ENCODE measurements at regions not wholly inside any gene's neighbourhood (a gene's known extent, or its start where the extent isn't known, plus 50 kb on each side); places are given as distances from the start of the nearest gene placed in this dataset.

- Histone ChIP-seq H3K9ac (ENCODE audit: extremely low read depth, low read length, poor library complexity, severe bottlenecking) (no peak overlapping the region), H3K27ac (ENCODE audit: low read depth, low read length) (no peak overlapping the region), H3K4me3 (ENCODE audit: low read length) (no peak overlapping the region), H3K9me3 (ENCODE audit: control insufficient read depth, low read length) (no peaks in the 10 kb centered on the region), H3K36me3 (ENCODE audit: control insufficient read depth, insufficient read depth, low read length) (no peaks in the 10 kb centered on the region), H3K4me1 (ENCODE audit: control insufficient read depth, insufficient read depth, low read length) (peaks cover 3% of the 10 kb centered on the region), H3K27me3 (ENCODE audit: control insufficient read depth, insufficient read depth, low read length, poor library complexity, severe bottlenecking) (no peaks in the 10 kb centered on the region)
- Mint-ChIP-seq H3K36me3 (ENCODE audit: low read depth) (no peaks in the 10 kb centered on the region), H3K9me3 (no peaks in the 10 kb centered on the region), H3K4me1 (no peaks in the 10 kb centered on the region), H3K27ac (no peak overlapping the region), H3K27me3 (ENCODE audit: insufficient read depth) (no peaks in the 10 kb centered on the region), H3K4me3 (no peak overlapping the region)
- TF ChIP-seq CTCF (conservative IDR thresholded peaks at IDR 0.05): no peak
- no peak for DNase-seq
Measured at GRCh38 chr1:60133848-60134247, 60.3 kb upstream of the C1orf87 start.

- Histone ChIP-seq H3K36me3 (ENCODE audit: control insufficient read depth, insufficient read depth, low read length) (no peaks in the 10 kb centered on the region), H3K4me1 (ENCODE audit: control insufficient read depth, insufficient read depth, low read length) (peaks cover 3% of the 10 kb centered on the region), H3K27me3 (ENCODE audit: control insufficient read depth, insufficient read depth, low read length, poor library complexity, severe bottlenecking) (no peaks in the 10 kb centered on the region), H3K9ac (ENCODE audit: extremely low read depth, low read length, poor library complexity, severe bottlenecking) (no peak overlapping the region), H3K4me3 (ENCODE audit: low read length) (no peak overlapping the region), H3K9me3 (ENCODE audit: control insufficient read depth, low read length) (no peaks in the 10 kb centered on the region), H3K27ac (ENCODE audit: low read depth, low read length) (no peak overlapping the region)
- DNase-seq: no peak
- TF ChIP-seq CTCF (conservative IDR thresholded peaks at IDR 0.05): no peak
- Mint-ChIP-seq H3K4me3 (no peak overlapping the region), H3K27ac (no peak overlapping the region), H3K9me3 (no peaks in the 10 kb centered on the region), H3K27me3 (ENCODE audit: insufficient read depth) (no peaks in the 10 kb centered on the region), H3K4me1 (no peaks in the 10 kb centered on the region), H3K36me3 (ENCODE audit: low read depth) (no peaks in the 10 kb centered on the region)
- WGBS, 2 experiments (ENCODE audit: insufficient coverage in 1 of 2, insufficient read length in 1 of 2): 93 to 100% methylated on average over 5 to 9 of the region's 9 CpGs
Measured at GRCh38 chr1:60133000-60133673, 59.6 kb upstream of the C1orf87 start.

- no peak overlapping the region for H3K27ac ChIP-seq (ENCODE audit: low read depth, low read length)
- WGBS, 2 experiments (ENCODE audit: insufficient coverage in 1 of 2, insufficient read length in 1 of 2): 78 to 100% methylated on average over 1 to 4 of the region's 5 CpGs
- no peak for DNase-seq
- H3K4me1 ChIP-seq (ENCODE audit: control insufficient read depth, insufficient read depth, low read length): peaks cover 3% of the 10 kb centered on the region
- no peaks in the 10 kb centered on the region for H3K9me3 ChIP-seq (ENCODE audit: control insufficient read depth, low read length)
- H3K9ac ChIP-seq (ENCODE audit: extremely low read depth, low read length, poor library complexity, severe bottlenecking): no peak overlapping the region
- Mint-ChIP-seq H3K27me3 (ENCODE audit: insufficient read depth) (no peaks in the 10 kb centered on the region), H3K4me3 (no peak overlapping the region), H3K4me1 (no peaks in the 10 kb centered on the region), H3K27ac (no peak overlapping the region), H3K9me3 (no peaks in the 10 kb centered on the region), H3K36me3 (ENCODE audit: low read depth) (no peaks in the 10 kb centered on the region)
- no peak for TF ChIP-seq CTCF (conservative IDR thresholded peaks at IDR 0.05)
- no peak overlapping the region for H3K4me3 ChIP-seq (ENCODE audit: low read length)
- H3K36me3 ChIP-seq (ENCODE audit: control insufficient read depth, insufficient read depth, low read length): no peaks in the 10 kb centered on the region
- no peaks in the 10 kb centered on the region for H3K27me3 ChIP-seq (ENCODE audit: control insufficient read depth, insufficient read depth, low read length, poor library complexity, severe bottlenecking)
Measured at GRCh38 chr1:60132108-60132507, 58.5 kb upstream of the C1orf87 start.
